ENCODE measurements at regions not wholly inside any gene's neighbourhood (a gene's known extent, or its start where the extent isn't known, plus 50 kb on each side); places are given as distances from the start of the nearest gene placed in this dataset.

DNA sequence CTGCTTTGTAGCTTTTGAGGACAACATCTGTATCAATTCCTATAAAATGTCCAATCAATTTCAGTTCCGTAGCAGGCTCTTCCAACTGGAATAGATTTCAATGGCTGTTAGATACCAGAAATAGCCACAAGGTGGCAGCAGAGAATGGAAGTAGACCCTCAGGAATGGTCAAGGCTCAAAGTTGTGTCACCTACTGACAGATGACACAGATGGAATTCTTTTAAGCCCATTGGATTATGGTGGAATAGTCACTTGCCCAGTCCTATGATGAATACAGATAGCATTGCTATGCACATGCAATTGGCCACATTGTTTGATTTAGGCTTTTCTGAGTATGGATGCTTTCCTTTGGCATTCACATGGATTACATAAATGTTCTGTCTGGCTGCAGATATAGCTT lies 130.4 kb upstream of the RADX start:
- in situ Hi-C loops (cut with HindIII; ENCODE audit: extremely low pct_ligation_motif_present, low pct_unique_long_range_greater_than_20kb): loop anchor here (25.0 kb wide), 1 partner anchor 306 kb away; no protein-coding TSS in a partner anchor
- BruUV-seq (replicated peaks): no TSS peak

More for the DNA sequence above, 130.4 kb upstream of the RADX start:
- Histone ChIP-seq H3K27ac (ENCODE audit: extremely low read length, insufficient read depth, low read length) (no peak overlapping the region), H4K20me1 (ENCODE audit: insufficient read depth, low read length) (no peaks in the 10 kb centered on the region), H3K4me2 (ENCODE audit: low read depth, low read length) (no peak overlapping the region), H3K27me3 (ENCODE audit: control insufficient read depth in 1 of 2, insufficient read depth in 2 of 2, low read length in 2 of 2) (no peaks in the 10 kb centered on the region), H3K4me3 (replicated peaks in 1 of 3; ENCODE audit: insufficient read depth in 1 of 3, low read depth in 2 of 3, low read length in 3 of 3) (no peak overlapping the region), H3K79me2 (ENCODE audit: insufficient read depth, low read length) (no peaks in the 10 kb centered on the region), H3K36me3 (replicated peaks in 1 of 2; ENCODE audit: control insufficient read depth in 1 of 2, insufficient read depth in 2 of 2, low read length in 2 of 2) (no peaks in the 10 kb centered on the region), H2AFZ (ENCODE audit: low read length) (no peak overlapping the region), H3K9ac (ENCODE audit: insufficient read depth, low read depth, low read length) (no peak overlapping the region), H3K4me1 (ENCODE audit: insufficient read depth, low read length) (no peaks in the 10 kb centered on the region), H3K9me3 (ENCODE audit: low read length) (no peaks in the 10 kb centered on the region)
- no peak for TF ChIP-seq CREB1 (IDR thresholded peaks at IDR 0.05)
- peak; percentile 27; the same call in 1 of the 2 replicates for TF ChIP-seq CREB1 (CRISPR knock-in tag; IDR thresholded peaks at IDR 0.05)
- peak; percentile 22; the same call in 1 of the 2 replicates for TF ChIP-seq CEBPG (CRISPR knock-in tag; IDR thresholded peaks at IDR 0.05)
- no peak for TF ChIP-seq GATAD1 (CRISPR knock-in tag; IDR thresholded peaks at IDR 0.05)
- TF ChIP-seq CTCF (CRISPR knock-in tag; IDR thresholded peaks at IDR 0.05): peak; percentile 75
- peak; percentile 71; the same call in 1 of the 2 replicates for TF ChIP-seq RFXANK (CRISPR knock-in tag; IDR thresholded peaks at IDR 0.05)
- TF ChIP-seq RFX5 (IDR thresholded peaks at IDR 0.05; ENCODE audit: low read depth, low read length): peak; percentile 95
- TF ChIP-seq SMC3 (IDR thresholded peaks at IDR 0.05; ENCODE audit: low read length): peak; percentile 70; the same call in 1 of the 2 replicates
- TF ChIP-seq RAD21 (CRISPR knock-in tag; IDR thresholded peaks at IDR 0.05): peak; percentile 67
- TF ChIP-seq ZNF317 (CRISPR knock-in tag; IDR thresholded peaks at IDR 0.05): 0 out of 2 replicates have a peak, but pooled peaks have one; percentile 40
- no peak for TF ChIP-seq ARNTL (CRISPR knock-in tag; IDR thresholded peaks at IDR 0.05)
- peak; percentile 45 for TF ChIP-seq TEAD3 (CRISPR knock-in tag; optimal IDR thresholded peaks at IDR 0.05; ENCODE audit: borderline replicate concordance)
- no peak for TF ChIP-seq ZNF850 (CRISPR knock-in tag; conservative IDR thresholded peaks at IDR 0.05)
- peak; percentile 84 for TF ChIP-seq STAG1 (CRISPR knock-in tag; IDR thresholded peaks at IDR 0.05)
- intact Hi-C loops (cut with micrococcal nuclease; ENCODE audit: unreplicated experiment): loop anchor here (10.0 kb wide), 3 partner anchors 133 to 313 kb away; partner anchors contain the start of gene RADX
- ChIA-PET POLR2A (no interaction called here), CTCF (ENCODE audit: low intra/inter-chr PET ratio, low total read pairs) (interaction anchor here (0.8 to 1.7 kb wide), 4 partner anchors 138 to 310 kb away, joined by 3 to 5 read pairs (median 4); no protein-coding TSS in a partner anchor)
- ATAC-seq (peak; percentile 71), DNase-seq (ENCODE audit: low spot score) (peak; percentile 50), FAIRE-seq (peak; percentile 91)
- WGBS (ENCODE audit: low lambda C conversion rate): 0% methylated on average over 1 of the region's 1 CpG

Data from HepG2 (cell line).